Liver (tissue), 3 donors: ENCODE measurements at regions not wholly inside any gene's neighbourhood (a gene's known extent, or its start where the extent isn't known, plus 50 kb on each side); places are given as distances from the start of the nearest gene placed in this dataset.
"Not testable (repeated sequence)": the region's sequence is repeated elsewhere in the genome, so short reads cannot be mapped to it uniquely, and the experiment has no call there.

Experiments used
- ATF3 ChIP-seq: IDR thresholded peaks from 2 replicates; pipeline ENCODE4 v1.6.1; 2016; ENCODE audit warnings: antibody characterized with exemption
- CTCF ChIP-seq: fragments of 150-350 bp; IDR thresholded peaks from 2 replicates; pipeline ENCODE4 v1.5.1; 2017; ENCODE audit warnings: improper control_type of control experiment, low read depth, low read length; ENCODE audit not compliant: missing input control
- EGR1 ChIP-seq, 2 donors: IDR thresholded peaks; 2 replicates each; pipeline ENCODE4 v1.6.1; 2016 to 2018; ENCODE audit warnings: antibody characterized with exemption in 2 of 2, low read depth in 2 of 2
- JUND ChIP-seq, 2 donors: IDR thresholded peaks; 2 replicates each; pipeline ENCODE4 v1.6.1; 2016; ENCODE audit warnings: antibody characterized with exemption in 2 of 2
- MAX ChIP-seq: IDR thresholded peaks from 2 replicates; pipeline ENCODE4 v1.6.1; 2016; ENCODE audit warnings: antibody characterized with exemption
- REST ChIP-seq: IDR thresholded peaks from 2 replicates; pipeline ENCODE4 v1.6.1; 2016; ENCODE audit warnings: antibody characterized with exemption, mild to moderate bottlenecking
- YY1 ChIP-seq: IDR thresholded peaks from 2 replicates; pipeline ENCODE4 v1.6.1; 2016; ENCODE audit warnings: antibody characterized with exemption, mild to moderate bottlenecking
- donor health status: healthy.
- donor health status: healthy.

- not testable (repeated sequence) for TF ChIP-seq CTCF; JUND (IDR thresholded peaks at IDR 0.05); ATF3; REST; EGR1 (IDR thresholded peaks at IDR 0.05; ENCODE audit: low read depth in 2 of 2); MAX; YY1
Observed at GRCh38 chr4:49126858-49127257, 140.8 kb downstream of the CWH43 start.
